PC-3 (cell line): ENCODE measurements at regions not wholly inside any gene's neighbourhood (a gene's known extent, or its start where the extent isn't known, plus 50 kb on each side); places are given as distances from the start of the nearest gene placed in this dataset.

Source experiments
- CTCF ChIP-seq: fragments of 300-600 bp; sonication (generic); conservative IDR thresholded peaks from 2 replicates; pipeline ENCODE4 v1.5.1; 2017; ENCODE audit warnings: antibody characterized with exemption, low read depth, mild to moderate bottlenecking, low read length
- EZH2 ChIP-seq: fragments of 300-600 bp; sonication (generic); IDR thresholded peaks from one replicate; pipeline ENCODE4 v1.6.1; 2017; ENCODE audit warnings: antibody characterized with exemption, mild to moderate bottlenecking, low read length; ENCODE audit not compliant: unreplicated experiment
- EZH2phosphoT487 ChIP-seq: fragments of 300-600 bp; sonication (generic); IDR thresholded peaks from 2 replicates; pipeline ENCODE4 v1.6.1; 2018; ENCODE audit warnings: mild to moderate bottlenecking, antibody characterized with exemption, low read length, borderline replicate concordance

DNA sequence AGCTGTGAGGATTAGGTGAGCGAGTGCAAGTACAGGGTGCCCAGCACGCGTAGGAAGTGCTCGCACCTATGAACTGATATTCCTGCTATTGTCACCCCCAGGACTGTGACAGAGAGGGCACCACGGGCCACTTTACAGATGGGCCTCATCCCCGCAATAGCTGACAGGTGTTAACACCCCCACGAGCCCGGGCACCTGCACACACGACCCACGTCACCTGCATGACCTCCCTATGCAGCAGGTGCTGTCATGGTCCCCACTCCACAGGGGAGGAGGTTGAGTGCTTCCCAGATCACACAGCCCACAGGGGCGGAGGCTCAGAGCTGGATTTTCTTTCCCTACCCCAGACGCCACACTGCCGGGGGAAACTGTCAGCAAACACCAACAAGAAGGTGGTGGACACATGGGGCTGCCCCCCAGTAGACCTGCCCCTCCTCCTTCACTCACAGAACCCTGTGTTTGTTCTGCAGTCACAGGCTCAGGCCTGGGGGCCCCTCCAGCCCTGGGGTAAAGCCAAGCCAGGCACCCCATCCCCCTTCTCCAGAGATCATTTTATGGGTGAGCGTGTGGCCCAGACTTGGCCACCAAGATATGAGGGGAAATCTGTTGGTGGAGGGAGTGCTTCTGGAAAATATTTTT is 465.5 kb downstream of the MATN1 start:
- TF ChIP-seq CTCF: no peak
- no peak for TF ChIP-seq EZH2phosphoT487
- TF ChIP-seq EZH2: no peak
